Activated CD8-positive, alpha-beta T cell treated with anti-CD3 and anti-CD28 coated beads for 36 hours (primary cell): ENCODE measurements at regions not wholly inside any gene's neighbourhood (a gene's known extent, or its start where the extent isn't known, plus 50 kb on each side); places are given as distances from the start of the nearest gene placed in this dataset.

ENCODE experiments used
- ATAC-seq: fragments of 200-7000 bp; cut with Tn5 transposase; one replicate; pipeline ENCODE4 v1.10.0; 2021; ENCODE audit warnings: mild to moderate bottlenecking, moderate library complexity
- CTCF ChIA-PET: fragments of 350-600 bp; sonication (Branson Sonifier 250); formaldehyde crosslinking; loops from one replicate; lab custom pipeline; 2021; ENCODE audit warnings: antibody characterized with exemption; lab: Charles Lee
- POLR2A ChIA-PET: fragments of 350-600 bp; sonication (Branson Sonifier 250); formaldehyde crosslinking; loops from one replicate; lab custom pipeline; 2021; ENCODE audit warnings: antibody characterized with exemption; lab: Charles Lee
- DNase-seq: peaks from one replicate; pipeline ENCODE4 v3.0.0-alpha.2; 2020
- H3K27ac Mint-ChIP-seq: one replicate; pipeline ENCODE4 v1.8.0; 2021; ENCODE audit warnings: mild to moderate bottlenecking, mixed read lengths
- H3K27me3 Mint-ChIP-seq: one replicate; pipeline ENCODE4 v1.8.0; 2021; ENCODE audit warnings: mixed read lengths
- H3K36me3 Mint-ChIP-seq: one replicate; pipeline ENCODE4 v1.8.0; 2021; ENCODE audit warnings: low read depth, mixed read lengths
- H3K4me1 Mint-ChIP-seq: one replicate; pipeline ENCODE4 v1.8.0; 2021; ENCODE audit warnings: low read depth, mixed read lengths
- H3K4me3 Mint-ChIP-seq: one replicate; pipeline ENCODE4 v1.8.0; 2021; ENCODE audit warnings: mild to moderate bottlenecking, moderate library complexity, mixed read lengths
- H3K9me3 Mint-ChIP-seq: one replicate; pipeline ENCODE4 v1.8.0; 2021; ENCODE audit warnings: mixed read lengths
- CTCF ChIP-seq: fragments of 200-600 bp; IDR thresholded peaks from one replicate; pipeline ENCODE4 v1.8.0; 2022; ENCODE audit warnings: antibody characterized with exemption, mild to moderate bottlenecking
- intact Hi-C: fragments of 100-400 bp; cut with micrococcal nuclease; formaldehyde crosslinking; loops from one replicate; pipeline ENCODE4 v1.10.0; 2022

- Mint-ChIP-seq H3K4me1 (no peaks in the 10 kb centered on the region), H3K36me3 (no peaks in the 10 kb centered on the region), H3K4me3 (no peak overlapping the region), H3K9me3 (no peaks in the 10 kb centered on the region), H3K27ac (no peak overlapping the region), H3K27me3 (peaks cover 13% of the 10 kb centered on the region)
- ChIA-PET CTCF (interaction anchor here (0.9 to 1.4 kb wide), 2 partner anchors 19 to 108 kb away, joined by 3 to 4 read pairs; no protein-coding TSS in a partner anchor), POLR2A (no interaction called here)
- intact Hi-C loops = no loop called here
- no peak for DNase-seq
- no peak for ATAC-seq
- no peak for TF ChIP-seq CTCF
Measured at GRCh38 chr6:72519871-72520270, 102.0 kb upstream of the KCNQ5 start.

- ChIA-PET POLR2A (no interaction called here), CTCF (interaction anchor here (1.1 to 1.8 kb wide), 3 partner anchors 59 to 611 kb away, joined by 4 to 8 read pairs (median 5); no protein-coding TSS in a partner anchor)
- H3K36me3 Mint-ChIP-seq = no peaks in the 10 kb centered on the region
- no peaks in the 10 kb centered on the region for H3K9me3 Mint-ChIP-seq
- H3K27me3 Mint-ChIP-seq = peaks cover 13% of the 10 kb centered on the region
- H3K4me1 Mint-ChIP-seq = no peaks in the 10 kb centered on the region
- no peak overlapping the region for H3K27ac Mint-ChIP-seq
- TF ChIP-seq CTCF = no peak
- intact Hi-C loops = no loop called here
- no peak overlapping the region for H3K4me3 Mint-ChIP-seq
- DNase-seq (no peak), ATAC-seq (no peak)
Measured at GRCh38 chr6:72521684-72522083, 100.2 kb upstream of the KCNQ5 start.

GRCh38 chr6:72522735-72523141 lies 99.1 kb upstream of the KCNQ5 start:
- Mint-ChIP-seq H3K27me3 (peaks cover 9% of the 10 kb centered on the region), H3K9me3 (no peaks in the 10 kb centered on the region), H3K36me3 (no peaks in the 10 kb centered on the region), H3K27ac (no peak overlapping the region), H3K4me3 (no peak overlapping the region), H3K4me1 (no peaks in the 10 kb centered on the region)
- ATAC-seq = no peak
- ChIA-PET POLR2A (no interaction called here), CTCF (interaction anchor here (1.1 to 2.0 kb wide), 5 partner anchors 58 to 610 kb away, joined by 3 to 8 read pairs (median 4); no protein-coding TSS in a partner anchor)
- no peak for TF ChIP-seq CTCF
- DNase-seq = peak; percentile 26
- intact Hi-C loops = no loop called here

- intact Hi-C loops = no loop called here
- DNase-seq (no peak), ATAC-seq (peak; percentile 56)
- H3K4me1 Mint-ChIP-seq = no peaks in the 10 kb centered on the region
- H3K36me3 Mint-ChIP-seq = no peaks in the 10 kb centered on the region
- no peak overlapping the region for H3K4me3 Mint-ChIP-seq
- ChIA-PET POLR2A (no interaction called here), CTCF (interaction anchor here (1.0 to 2.0 kb wide), 4 partner anchors 64 to 606 kb away, joined by 3 to 6 read pairs (median 4); no protein-coding TSS in a partner anchor)
- TF ChIP-seq CTCF = no peak
- no peaks in the 10 kb centered on the region for H3K9me3 Mint-ChIP-seq
- peaks cover 9% of the 10 kb centered on the region for H3K27me3 Mint-ChIP-seq
- H3K27ac Mint-ChIP-seq = no peak overlapping the region
Measured at GRCh38 chr6:72524011-72524645, 97.7 kb upstream of the KCNQ5 start.

- no peaks in the 10 kb centered on the region for H3K9me3 Mint-ChIP-seq
Measured at GRCh38 chr6:72525821-72526510, 95.9 kb upstream of the KCNQ5 start.

More at GRCh38 chr6:72525821-72526510, 95.9 kb upstream of the KCNQ5 start:
- DNase-seq (no peak), ATAC-seq (no peak)
- Mint-ChIP-seq H3K27ac (no peak overlapping the region), H3K36me3 (no peaks in the 10 kb centered on the region), H3K4me3 (no peak overlapping the region), H3K27me3 (peaks cover 12% of the 10 kb centered on the region), H3K4me1 (no peaks in the 10 kb centered on the region)
- CTCF ChIA-PET = no interaction called here
- POLR2A ChIA-PET = no interaction called here
- TF ChIP-seq CTCF = no peak
- intact Hi-C loops = no loop called here
